Naive B cell (primary cell): ENCODE measurements at regions not wholly inside any gene's neighbourhood (a gene's known extent, or its start where the extent isn't known, plus 50 kb on each side); places are given as distances from the start of the nearest gene placed in this dataset.
A peak's percentile ranks its signal among the peaks of the same experiment; 100 is the strongest.
"Not testable (repeated sequence)": the region's sequence is repeated elsewhere in the genome, so short reads cannot be mapped to it uniquely, and the experiment has no call there.

Experiments used
- ATAC-seq, 2 donors: fragments of 150-1000 bp; cut with Tn5 transposase; 2 replicates each; pipeline ENCODE4 v1.10.0; 2021; ENCODE audit warnings: low read depth in 2 of 2, mild to moderate bottlenecking in 2 of 2, moderate library complexity in 2 of 2
- DNase-seq: peaks from one replicate; pipeline ENCODE4 v3.0.0; 2022
- H3K27ac Mint-ChIP-seq, 6 donors: one replicate each; pipeline ENCODE4 v1.8.0; 2020 to 2022; ENCODE audit warnings: mild to moderate bottlenecking in 6 of 6, mixed read lengths in 6 of 6, moderate library complexity in 5 of 6, inconsistent platforms in 2 of 6
- H3K27me3 Mint-ChIP-seq, 3 donors: one replicate each; pipeline ENCODE4 v1.8.0; 2021 to 2022; ENCODE audit warnings: mixed read lengths in 3 of 3, mild to moderate bottlenecking in 1 of 3
- H3K36me3 Mint-ChIP-seq, 2 donors: one replicate each; pipeline ENCODE4 v1.8.0; 2020 to 2022; ENCODE audit warnings: mixed read lengths in 2 of 2, inconsistent platforms in 1 of 2, mild to moderate bottlenecking in 1 of 2
- H3K4me1 Mint-ChIP-seq, 3 donors: one replicate each; pipeline ENCODE4 v1.8.0; 2020 to 2022; ENCODE audit warnings: mixed read lengths in 3 of 3, inconsistent platforms in 1 of 3, mild to moderate bottlenecking in 1 of 3, moderate library complexity in 1 of 3
- H3K4me3 Mint-ChIP-seq, 8 donors: one replicate each; pipeline ENCODE4 v1.8.0; 2020 to 2022; ENCODE audit warnings: mild to moderate bottlenecking in 8 of 8, mixed read lengths in 8 of 8, moderate library complexity in 8 of 8, inconsistent platforms in 2 of 8
- H3K9me3 Mint-ChIP-seq, 7 donors: one replicate each; pipeline ENCODE4 v1.8.0; 2020 to 2022; ENCODE audit warnings: mixed read lengths in 7 of 7, mild to moderate bottlenecking in 5 of 7, inconsistent platforms in 2 of 7, moderate library complexity in 1 of 7

- DNase-seq, ATAC-seq, H3K27me3 Mint-ChIP-seq, H3K4me1 Mint-ChIP-seq, H3K36me3 Mint-ChIP-seq, H3K27ac Mint-ChIP-seq: not testable (repeated sequence)
- H3K4me3 Mint-ChIP-seq, result peak overlapping the region in 1 of 8 donors; percentile 4
- peaks cover 0 to 12% (median 5%) of the 10 kb centered on the region in 7 donors for H3K9me3 Mint-ChIP-seq
Observed at GRCh38 chr10:65100881-65101280, 1579.7 kb downstream of the REEP3 start.

DNA sequence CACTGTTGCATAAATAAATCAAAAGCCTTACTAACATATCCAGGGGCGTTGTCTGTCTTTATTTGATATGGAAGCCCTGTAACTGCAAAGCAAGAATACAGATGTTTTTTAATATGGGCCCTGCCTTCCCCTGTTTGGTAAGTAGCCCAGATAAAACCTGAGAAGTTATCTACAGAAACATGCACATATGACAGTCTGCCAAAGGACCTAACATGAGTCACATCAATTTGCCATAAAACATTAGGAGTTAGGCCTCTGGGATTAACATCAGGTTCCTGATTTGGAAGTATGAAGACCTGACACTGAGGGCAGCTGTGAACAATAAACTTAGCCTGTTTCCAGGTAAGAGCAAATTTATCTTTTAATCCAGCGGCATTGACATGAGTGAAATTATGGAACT lies 1588.8 kb downstream of the REEP3 start:
- H3K27me3 Mint-ChIP-seq, result no peaks in the 10 kb centered on the region

GRCh38 chr10:65111059-65111458 lies 1589.9 kb downstream of the REEP3 start:
- H3K4me3 Mint-ChIP-seq, ATAC-seq, DNase-seq, H3K27ac Mint-ChIP-seq, H3K4me1 Mint-ChIP-seq, H3K36me3 Mint-ChIP-seq, H3K27me3 Mint-ChIP-seq: not testable (repeated sequence)
- peaks cover 1 to 15% (median 5%) of the 10 kb centered on the region in 7 donors for H3K9me3 Mint-ChIP-seq

More for the DNA sequence above, 1588.8 kb downstream of the REEP3 start:
- no peaks in the 10 kb centered on the region for H3K36me3 Mint-ChIP-seq
- H3K4me3 Mint-ChIP-seq, result no peak overlapping the region
- H3K27ac Mint-ChIP-seq, result no peak overlapping the region
- no peak for DNase-seq
- no peaks in the 10 kb centered on the region for H3K4me1 Mint-ChIP-seq
- H3K9me3 Mint-ChIP-seq, result peaks cover 4 to 15% (median 9%) of the 10 kb centered on the region in 7 donors
- ATAC-seq, result no peak

- no peaks in the 10 kb centered on the region for H3K27me3 Mint-ChIP-seq
- H3K4me3 Mint-ChIP-seq, result no peak overlapping the region
- ATAC-seq (no peak), DNase-seq (no peak)
- no peaks in the 10 kb centered on the region for H3K36me3 Mint-ChIP-seq
- no peak overlapping the region for H3K27ac Mint-ChIP-seq
- H3K9me3 Mint-ChIP-seq, result peaks cover 0 to 15% (median 4%) of the 10 kb centered on the region in 7 donors
- H3K4me1 Mint-ChIP-seq, result no peaks in the 10 kb centered on the region
Observed at GRCh38 chr10:65112573-65112972, 1591.4 kb downstream of the REEP3 start.

GRCh38 chr10:65123120-65123519 lies 1601.9 kb downstream of the REEP3 start:
- Mint-ChIP-seq H3K27me3 (no peaks in the 10 kb centered on the region), H3K9me3 (peaks cover 0 to 5% (median 2%) of the 10 kb centered on the region in 7 donors), H3K36me3 (no peaks in the 10 kb centered on the region), H3K27ac (no peak overlapping the region), H3K4me1 (no peaks in the 10 kb centered on the region), H3K4me3 (no peak overlapping the region)
- DNase-seq (no peak), ATAC-seq (no peak)

- H3K4me1 Mint-ChIP-seq, result no peaks in the 10 kb centered on the region
- DNase-seq (no peak), ATAC-seq (no peak)
- H3K27ac Mint-ChIP-seq, result no peak overlapping the region
- peaks cover 0 to 5% (median 2%) of the 10 kb centered on the region in 7 donors for H3K9me3 Mint-ChIP-seq
- H3K36me3 Mint-ChIP-seq, result no peaks in the 10 kb centered on the region
- no peak overlapping the region for H3K4me3 Mint-ChIP-seq
- H3K27me3 Mint-ChIP-seq, result no peaks in the 10 kb centered on the region
Observed at GRCh38 chr10:65125212-65125611, 1604.0 kb downstream of the REEP3 start.

DNA sequence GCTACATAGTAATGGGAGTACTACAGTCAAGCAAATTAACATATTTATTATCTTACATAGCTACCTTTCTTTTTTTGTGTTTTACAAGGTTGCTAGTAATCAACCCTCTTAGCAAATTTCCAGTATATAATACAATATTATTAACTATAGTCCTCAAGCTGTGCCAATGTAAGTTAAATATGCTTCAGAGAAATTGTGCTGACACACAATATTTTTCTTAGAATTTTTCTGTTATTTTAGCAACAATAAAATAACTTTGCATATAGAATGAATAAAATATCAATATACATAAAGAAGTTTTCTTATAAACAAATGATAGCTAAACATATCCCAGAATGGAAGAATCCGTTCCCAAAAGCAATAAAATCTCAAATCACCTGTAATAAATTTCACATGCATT lies 1605.1 kb downstream of the REEP3 start:
- Mint-ChIP-seq H3K4me1 (no peaks in the 10 kb centered on the region), H3K4me3 (no peak overlapping the region), H3K9me3 (peaks cover 0 to 5% (median 1%) of the 10 kb centered on the region in 7 donors), H3K27ac (no peak overlapping the region), H3K36me3 (no peaks in the 10 kb centered on the region), H3K27me3 (no peaks in the 10 kb centered on the region)
- ATAC-seq (no peak), DNase-seq (no peak)

DNA sequence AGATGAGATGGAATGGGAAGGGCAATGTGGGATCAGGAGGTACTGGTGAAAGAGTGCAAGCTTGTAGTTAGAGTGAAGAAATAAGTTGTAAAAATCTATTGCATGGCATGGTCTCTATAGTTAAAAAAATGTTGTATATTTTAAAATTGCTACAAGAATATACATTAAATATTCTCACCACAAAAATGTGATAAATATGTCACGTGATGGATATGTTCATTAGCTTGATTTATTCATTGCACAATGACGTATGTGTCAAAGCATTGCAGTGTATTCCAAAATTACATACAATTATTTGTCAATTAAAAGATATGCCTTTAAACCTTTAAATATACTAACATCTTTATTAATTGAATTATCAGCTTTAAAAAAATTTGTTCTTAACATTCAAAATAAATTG lies 1607.1 kb downstream of the REEP3 start:
- Mint-ChIP-seq H3K4me3 (no peak overlapping the region), H3K27ac (no peak overlapping the region), H3K9me3 (peaks cover 0 to 4% (median 1%) of the 10 kb centered on the region in 7 donors), H3K27me3 (no peaks in the 10 kb centered on the region), H3K4me1 (no peaks in the 10 kb centered on the region), H3K36me3 (no peaks in the 10 kb centered on the region)
- no peak for DNase-seq
- ATAC-seq, result no peak

DNA sequence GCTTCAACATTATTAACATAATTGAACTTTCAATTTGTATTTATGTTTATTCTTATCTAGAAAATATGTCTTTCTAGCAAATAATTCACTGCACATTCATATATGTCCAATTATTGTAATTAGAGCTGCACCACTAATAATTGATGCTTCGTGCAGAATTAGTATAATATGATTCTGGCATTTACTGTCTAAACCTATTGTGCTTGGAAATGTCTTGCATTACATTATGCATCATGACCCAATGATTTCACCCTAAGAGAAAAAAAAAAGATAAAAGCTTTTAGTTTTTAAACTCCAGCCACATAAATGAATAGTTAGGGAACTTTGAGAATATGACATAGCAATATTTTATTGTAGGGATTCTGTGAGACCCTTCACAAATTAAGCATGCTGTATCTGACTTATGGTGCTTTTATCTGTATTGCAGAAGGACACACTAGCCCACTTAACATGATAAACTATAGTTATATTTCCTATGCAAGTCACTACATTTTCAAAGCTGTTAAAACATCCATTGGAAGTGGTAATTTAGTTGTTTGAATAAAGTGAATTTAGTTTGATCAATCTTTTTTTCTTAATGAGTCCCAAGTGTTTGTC lies 1609.1 kb downstream of the REEP3 start:
- H3K9me3 Mint-ChIP-seq, result peaks cover 0 to 4% (median 0%) of the 10 kb centered on the region in 7 donors
- DNase-seq (no peak), ATAC-seq (no peak)
- H3K27ac Mint-ChIP-seq, result no peak overlapping the region
- no peaks in the 10 kb centered on the region for H3K4me1 Mint-ChIP-seq
- no peaks in the 10 kb centered on the region for H3K27me3 Mint-ChIP-seq
- H3K4me3 Mint-ChIP-seq, result no peak overlapping the region
- H3K36me3 Mint-ChIP-seq, result no peaks in the 10 kb centered on the region

DNA sequence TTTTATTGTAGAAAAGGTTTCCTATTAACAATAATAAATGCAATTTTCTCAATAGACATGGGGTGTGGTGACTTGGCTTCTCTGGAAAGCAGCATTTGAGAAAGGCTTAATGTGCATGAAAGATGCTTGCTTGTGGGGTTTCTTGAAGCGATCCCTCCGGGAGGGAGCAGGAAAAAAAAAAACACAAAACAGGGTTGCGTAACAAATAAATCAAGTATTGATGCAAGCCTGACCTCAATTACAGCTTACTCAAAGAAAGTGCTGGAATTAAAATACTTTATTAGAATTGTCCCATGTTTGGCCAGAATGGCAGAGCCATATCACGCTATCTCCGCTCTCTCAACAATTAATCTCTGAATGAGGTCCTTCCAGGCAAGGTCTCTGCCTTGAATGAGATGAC lies 1612.5 kb downstream of the REEP3 start:
- Mint-ChIP-seq H3K36me3 (no peaks in the 10 kb centered on the region), H3K27me3 (no peaks in the 10 kb centered on the region), H3K4me1 (no peaks in the 10 kb centered on the region), H3K9me3 (peaks cover 0 to 2% (median 0%) of the 10 kb centered on the region in 7 donors), H3K4me3 (no peak overlapping the region), H3K27ac (no peak overlapping the region)
- no peak for DNase-seq
- ATAC-seq, result no peak

DNA sequence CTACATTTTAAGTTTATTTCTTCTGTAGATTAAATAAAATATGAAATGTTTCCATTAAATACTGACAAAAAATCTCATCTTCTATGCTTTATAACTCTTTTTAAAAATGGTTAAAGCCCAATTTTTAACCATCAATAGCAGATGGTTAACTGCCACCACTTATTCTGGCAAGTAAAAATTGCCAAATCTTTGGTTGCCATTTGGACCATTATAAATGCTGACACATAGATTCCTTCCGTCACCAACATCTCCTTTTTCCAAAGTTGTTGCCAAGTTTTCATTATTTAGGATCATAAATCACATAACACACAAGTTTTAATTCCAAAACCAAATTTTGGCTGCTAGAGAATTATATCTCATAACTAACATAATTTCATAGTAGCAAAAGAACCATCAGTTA lies 1614.3 kb downstream of the REEP3 start:
- H3K27me3 Mint-ChIP-seq, result no peaks in the 10 kb centered on the region
- DNase-seq (no peak), ATAC-seq (no peak)
- H3K36me3 Mint-ChIP-seq, result no peaks in the 10 kb centered on the region
- no peak overlapping the region for H3K4me3 Mint-ChIP-seq
- H3K4me1 Mint-ChIP-seq, result no peaks in the 10 kb centered on the region
- no peak overlapping the region for H3K27ac Mint-ChIP-seq
- H3K9me3 Mint-ChIP-seq, result no peaks in the 10 kb centered on the region

- Mint-ChIP-seq H3K27me3 (no peaks in the 10 kb centered on the region), H3K27ac (no peak overlapping the region)
Observed at GRCh38 chr10:65142641-65143435, 1621.6 kb downstream of the REEP3 start.

GRCh38 chr10:65143723-65144122 lies 1622.5 kb downstream of the REEP3 start:
- H3K36me3 Mint-ChIP-seq, result no peaks in the 10 kb centered on the region
- no peaks in the 10 kb centered on the region for H3K27me3 Mint-ChIP-seq

More at GRCh38 chr10:65142641-65143435, 1621.6 kb downstream of the REEP3 start:
- no peak for ATAC-seq
- peaks cover 0 to 4% (median 0%) of the 10 kb centered on the region in 7 donors for H3K9me3 Mint-ChIP-seq
- H3K4me3 Mint-ChIP-seq, result no peak overlapping the region
- no peak for DNase-seq
- no peaks in the 10 kb centered on the region for H3K36me3 Mint-ChIP-seq
- no peaks in the 10 kb centered on the region for H3K4me1 Mint-ChIP-seq

GRCh38 chr10:65149878-65150277 lies 1628.7 kb downstream of the REEP3 start:
- Mint-ChIP-seq H3K27ac (no peak overlapping the region), H3K36me3 (no peaks in the 10 kb centered on the region), H3K27me3 (no peaks in the 10 kb centered on the region), H3K9me3 (peaks cover 0 to 5% (median 0%) of the 10 kb centered on the region in 7 donors), H3K4me3 (no peak overlapping the region), H3K4me1 (no peaks in the 10 kb centered on the region)
- no peak for DNase-seq
- ATAC-seq, result no peak

More at GRCh38 chr10:65143723-65144122, 1622.5 kb downstream of the REEP3 start:
- Mint-ChIP-seq H3K27ac (no peak overlapping the region), H3K4me1 (no peaks in the 10 kb centered on the region), H3K9me3 (peaks cover 0 to 4% (median 0%) of the 10 kb centered on the region in 7 donors), H3K4me3 (no peak overlapping the region)
- ATAC-seq, result no peak
- DNase-seq, result no peak
